ENCODE measurements at regions not wholly inside any gene's neighbourhood (a gene's known extent, or its start where the extent isn't known, plus 50 kb on each side); places are given as distances from the start of the nearest gene placed in this dataset.

GRCh38 chr16:47917118-47917517 is 238.7 kb downstream of the ABCC12 start:
- TF ChIP-seq TAF1 (IDR thresholded peaks at IDR 0.05; ENCODE audit: low read depth, low read length) (no peak), POLR2AphosphoS5 (IDR thresholded peaks at IDR 0.05; ENCODE audit: low read depth, low read length) (no peak), SPI1 (IDR thresholded peaks at IDR 0.05; ENCODE audit: low read depth, low read length) (no peak), POLR2A (IDR thresholded peaks at IDR 0.05; ENCODE audit: low read depth, low read length) (no peak), POU2F2 (IDR thresholded peaks at IDR 0.05; ENCODE audit: low read depth, low read length) (no peak)
